ENCODE measurements at regions not wholly inside any gene's neighbourhood (a gene's known extent, or its start where the extent isn't known, plus 50 kb on each side); places are given as distances from the start of the nearest gene placed in this dataset.

DNA sequence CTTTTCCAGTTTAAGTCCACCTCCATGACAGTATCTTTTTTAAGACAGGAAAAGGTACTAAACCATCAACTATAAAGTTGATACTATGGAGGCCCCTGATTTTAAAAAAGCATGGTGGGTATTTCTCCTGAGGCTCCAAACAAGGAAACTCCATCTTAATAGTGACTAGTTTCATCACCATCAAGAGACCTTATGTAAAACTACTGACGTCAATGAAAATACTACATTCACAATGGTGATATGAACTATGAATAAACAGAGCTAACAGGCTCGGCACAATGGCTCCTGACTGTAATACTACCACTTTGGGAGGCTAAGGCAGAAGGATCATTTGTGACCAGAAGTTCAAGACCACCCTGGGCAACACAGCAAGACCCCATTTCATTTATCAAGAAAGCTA, 162.7 kb downstream of the KLF12 start:
- TF ChIP-seq ISL1 (CRISPR knock-in tag; IDR thresholded peaks at IDR 0.05) (no peak), RARB (CRISPR knock-in tag; IDR thresholded peaks at IDR 0.05) (no peak), BACH2 (CRISPR knock-in tag; IDR thresholded peaks at IDR 0.05; ENCODE audit: borderline replicate concordance) (no peak), CREB5 (CRISPR knock-in tag; IDR thresholded peaks at IDR 0.05; ENCODE audit: low read depth) (no peak)
- TF ChIP-seq, protein P1, sequence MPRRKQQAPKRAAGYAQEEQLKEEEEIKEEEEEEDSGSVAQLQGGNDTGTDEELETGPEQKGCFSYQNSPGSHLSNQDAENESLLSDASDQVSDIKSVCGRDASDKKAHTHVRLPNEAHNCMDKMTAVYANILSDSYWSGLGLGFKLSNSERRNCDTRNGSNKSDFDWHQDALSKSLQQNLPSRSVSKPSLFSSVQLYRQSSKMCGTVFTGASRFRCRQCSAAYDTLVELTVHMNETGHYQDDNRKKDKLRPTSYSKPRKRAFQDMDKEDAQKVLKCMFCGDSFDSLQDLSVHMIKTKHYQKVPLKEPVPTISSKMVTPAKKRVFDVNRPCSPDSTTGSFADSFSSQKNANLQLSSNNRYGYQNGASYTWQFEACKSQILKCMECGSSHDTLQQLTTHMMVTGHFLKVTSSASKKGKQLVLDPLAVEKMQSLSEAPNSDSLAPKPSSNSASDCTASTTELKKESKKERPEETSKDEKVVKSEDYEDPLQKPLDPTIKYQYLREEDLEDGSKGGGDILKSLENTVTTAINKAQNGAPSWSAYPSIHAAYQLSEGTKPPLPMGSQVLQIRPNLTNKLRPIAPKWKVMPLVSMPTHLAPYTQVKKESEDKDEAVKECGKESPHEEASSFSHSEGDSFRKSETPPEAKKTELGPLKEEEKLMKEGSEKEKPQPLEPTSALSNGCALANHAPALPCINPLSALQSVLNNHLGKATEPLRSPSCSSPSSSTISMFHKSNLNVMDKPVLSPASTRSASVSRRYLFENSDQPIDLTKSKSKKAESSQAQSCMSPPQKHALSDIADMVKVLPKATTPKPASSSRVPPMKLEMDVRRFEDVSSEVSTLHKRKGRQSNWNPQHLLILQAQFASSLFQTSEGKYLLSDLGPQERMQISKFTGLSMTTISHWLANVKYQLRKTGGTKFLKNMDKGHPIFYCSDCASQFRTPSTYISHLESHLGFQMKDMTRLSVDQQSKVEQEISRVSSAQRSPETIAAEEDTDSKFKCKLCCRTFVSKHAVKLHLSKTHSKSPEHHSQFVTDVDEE (CRISPR knock-in tag; IDR thresholded peaks at IDR 0.05): no peak
